Esophagus muscularis mucosa (tissue), 4 donors: ENCODE measurements at regions not wholly inside any gene's neighbourhood (a gene's known extent, or its start where the extent isn't known, plus 50 kb on each side); places are given as distances from the start of the nearest gene placed in this dataset.

Experiments used
- EP300 ChIP-seq: sonication (generic); formaldehyde crosslinking; IDR thresholded peaks from one replicate; pipeline ENCODE4 v1.6.1; 2017; ENCODE audit warnings: antibody characterized with exemption
- POLR2AphosphoS5 ChIP-seq, 2 donors: sonication (generic); formaldehyde crosslinking; IDR thresholded peaks; one replicate each; pipeline ENCODE4 v1.6.1; 2017; ENCODE audit warnings: antibody characterized with exemption in 2 of 2
- TF ChIP-seq, protein P1 (sequence below), 3 experiments: fragments of 200-600 bp in 2 of 3; fragments of 450-650 bp in 1 of 3; sonication (generic) in 2 of 3; IDR thresholded peaks; one replicate each; pipeline ENCODE4 v1.5.1; 2017 to 2019; ENCODE audit warnings: antibody characterized with exemption in 3 of 3, mild to moderate bottlenecking in 2 of 3, moderate library complexity in 1 of 3

DNA sequence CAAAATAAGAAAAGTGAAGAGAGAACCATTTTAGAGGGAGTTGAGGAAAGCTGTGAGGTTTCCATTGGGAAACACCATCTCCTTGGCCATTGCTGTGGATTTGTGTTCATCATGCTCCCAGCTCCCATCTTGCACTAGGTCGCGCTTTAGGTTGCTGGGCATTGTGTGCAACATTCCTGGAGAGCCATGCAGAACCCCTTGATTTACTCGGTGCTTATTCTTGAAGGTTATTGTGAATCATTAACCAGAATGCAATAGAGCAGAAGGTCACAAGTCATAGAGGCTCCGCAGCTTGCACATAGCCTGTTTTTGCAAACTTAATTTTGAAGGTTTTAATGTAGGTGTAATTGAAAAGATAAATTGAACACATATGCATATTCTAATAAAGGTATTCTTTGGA is 239.2 kb upstream of the IL12A start:
- TF ChIP-seq, protein P1, sequence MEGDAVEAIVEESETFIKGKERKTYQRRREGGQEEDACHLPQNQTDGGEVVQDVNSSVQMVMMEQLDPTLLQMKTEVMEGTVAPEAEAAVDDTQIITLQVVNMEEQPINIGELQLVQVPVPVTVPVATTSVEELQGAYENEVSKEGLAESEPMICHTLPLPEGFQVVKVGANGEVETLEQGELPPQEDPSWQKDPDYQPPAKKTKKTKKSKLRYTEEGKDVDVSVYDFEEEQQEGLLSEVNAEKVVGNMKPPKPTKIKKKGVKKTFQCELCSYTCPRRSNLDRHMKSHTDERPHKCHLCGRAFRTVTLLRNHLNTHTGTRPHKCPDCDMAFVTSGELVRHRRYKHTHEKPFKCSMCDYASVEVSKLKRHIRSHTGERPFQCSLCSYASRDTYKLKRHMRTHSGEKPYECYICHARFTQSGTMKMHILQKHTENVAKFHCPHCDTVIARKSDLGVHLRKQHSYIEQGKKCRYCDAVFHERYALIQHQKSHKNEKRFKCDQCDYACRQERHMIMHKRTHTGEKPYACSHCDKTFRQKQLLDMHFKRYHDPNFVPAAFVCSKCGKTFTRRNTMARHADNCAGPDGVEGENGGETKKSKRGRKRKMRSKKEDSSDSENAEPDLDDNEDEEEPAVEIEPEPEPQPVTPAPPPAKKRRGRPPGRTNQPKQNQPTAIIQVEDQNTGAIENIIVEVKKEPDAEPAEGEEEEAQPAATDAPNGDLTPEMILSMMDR (IDR thresholded peaks at IDR 0.05): no peak
- TF ChIP-seq POLR2AphosphoS5 (IDR thresholded peaks at IDR 0.05) (no peak), EP300 (no peak)
